HepG2 (cell line): ENCODE measurements at regions not wholly inside any gene's neighbourhood (a gene's known extent, or its start where the extent isn't known, plus 50 kb on each side); places are given as distances from the start of the nearest gene placed in this dataset.

Experiments used
- NR2F6 ChIP-seq, 2 experiments: IDR thresholded peaks; 2 replicates each; pipeline ENCODE4 v1.6.1; 2016; ENCODE audit warnings: antibody characterized with exemption in 1 of 2, mild to moderate bottlenecking in 1 of 2
- ZNF512B ChIP-seq: sonication (generic); formaldehyde crosslinking; IDR thresholded peaks from 2 replicates; pipeline ENCODE4 v1.5.1; 2020; ENCODE audit warnings: missing genetic modification reagents, mild to moderate bottlenecking, borderline replicate concordance
- TF ChIP-seq, protein P1 (sequence below): sonication (generic); formaldehyde crosslinking; IDR thresholded peaks from 2 replicates; pipeline ENCODE4 v1.4.0; 2020; ENCODE audit warnings: mild to moderate bottlenecking, missing genetic modification reagents
- TF ChIP-seq, protein P2 (sequence below): IDR thresholded peaks from 2 replicates; pipeline ENCODE4 v1.4.0; 2020; ENCODE audit warnings: mild to moderate bottlenecking, missing genetic modification reagents
- TF ChIP-seq, protein P3 (sequence below): sonication (generic); formaldehyde crosslinking; IDR thresholded peaks from 2 replicates; pipeline ENCODE4 v1.4.0; 2020; ENCODE audit warnings: mild to moderate bottlenecking, missing genetic modification reagents

GRCh38 chr11:26158251-26158650 lies 173.7 kb upstream of the ANO3 start (continued):
- TF ChIP-seq, protein P1, sequence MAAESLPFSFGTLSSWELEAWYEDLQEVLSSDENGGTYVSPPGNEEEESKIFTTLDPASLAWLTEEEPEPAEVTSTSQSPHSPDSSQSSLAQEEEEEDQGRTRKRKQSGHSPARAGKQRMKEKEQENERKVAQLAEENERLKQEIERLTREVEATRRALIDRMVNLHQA (CRISPR knock-in tag) = no peak
- TF ChIP-seq, protein P2, sequence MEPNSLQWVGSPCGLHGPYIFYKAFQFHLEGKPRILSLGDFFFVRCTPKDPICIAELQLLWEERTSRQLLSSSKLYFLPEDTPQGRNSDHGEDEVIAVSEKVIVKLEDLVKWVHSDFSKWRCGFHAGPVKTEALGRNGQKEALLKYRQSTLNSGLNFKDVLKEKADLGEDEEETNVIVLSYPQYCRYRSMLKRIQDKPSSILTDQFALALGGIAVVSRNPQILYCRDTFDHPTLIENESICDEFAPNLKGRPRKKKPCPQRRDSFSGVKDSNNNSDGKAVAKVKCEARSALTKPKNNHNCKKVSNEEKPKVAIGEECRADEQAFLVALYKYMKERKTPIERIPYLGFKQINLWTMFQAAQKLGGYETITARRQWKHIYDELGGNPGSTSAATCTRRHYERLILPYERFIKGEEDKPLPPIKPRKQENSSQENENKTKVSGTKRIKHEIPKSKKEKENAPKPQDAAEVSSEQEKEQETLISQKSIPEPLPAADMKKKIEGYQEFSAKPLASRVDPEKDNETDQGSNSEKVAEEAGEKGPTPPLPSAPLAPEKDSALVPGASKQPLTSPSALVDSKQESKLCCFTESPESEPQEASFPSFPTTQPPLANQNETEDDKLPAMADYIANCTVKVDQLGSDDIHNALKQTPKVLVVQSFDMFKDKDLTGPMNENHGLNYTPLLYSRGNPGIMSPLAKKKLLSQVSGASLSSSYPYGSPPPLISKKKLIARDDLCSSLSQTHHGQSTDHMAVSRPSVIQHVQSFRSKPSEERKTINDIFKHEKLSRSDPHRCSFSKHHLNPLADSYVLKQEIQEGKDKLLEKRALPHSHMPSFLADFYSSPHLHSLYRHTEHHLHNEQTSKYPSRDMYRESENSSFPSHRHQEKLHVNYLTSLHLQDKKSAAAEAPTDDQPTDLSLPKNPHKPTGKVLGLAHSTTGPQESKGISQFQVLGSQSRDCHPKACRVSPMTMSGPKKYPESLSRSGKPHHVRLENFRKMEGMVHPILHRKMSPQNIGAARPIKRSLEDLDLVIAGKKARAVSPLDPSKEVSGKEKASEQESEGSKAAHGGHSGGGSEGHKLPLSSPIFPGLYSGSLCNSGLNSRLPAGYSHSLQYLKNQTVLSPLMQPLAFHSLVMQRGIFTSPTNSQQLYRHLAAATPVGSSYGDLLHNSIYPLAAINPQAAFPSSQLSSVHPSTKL (CRISPR knock-in tag) = no peak
- no peak for TF ChIP-seq NR2F6 (IDR thresholded peaks at IDR 0.05)
- no peak for TF ChIP-seq NR2F6 (CRISPR knock-in tag; IDR thresholded peaks at IDR 0.05)
- TF ChIP-seq ZNF512B (CRISPR knock-in tag) = no peak
- TF ChIP-seq, protein P3, sequence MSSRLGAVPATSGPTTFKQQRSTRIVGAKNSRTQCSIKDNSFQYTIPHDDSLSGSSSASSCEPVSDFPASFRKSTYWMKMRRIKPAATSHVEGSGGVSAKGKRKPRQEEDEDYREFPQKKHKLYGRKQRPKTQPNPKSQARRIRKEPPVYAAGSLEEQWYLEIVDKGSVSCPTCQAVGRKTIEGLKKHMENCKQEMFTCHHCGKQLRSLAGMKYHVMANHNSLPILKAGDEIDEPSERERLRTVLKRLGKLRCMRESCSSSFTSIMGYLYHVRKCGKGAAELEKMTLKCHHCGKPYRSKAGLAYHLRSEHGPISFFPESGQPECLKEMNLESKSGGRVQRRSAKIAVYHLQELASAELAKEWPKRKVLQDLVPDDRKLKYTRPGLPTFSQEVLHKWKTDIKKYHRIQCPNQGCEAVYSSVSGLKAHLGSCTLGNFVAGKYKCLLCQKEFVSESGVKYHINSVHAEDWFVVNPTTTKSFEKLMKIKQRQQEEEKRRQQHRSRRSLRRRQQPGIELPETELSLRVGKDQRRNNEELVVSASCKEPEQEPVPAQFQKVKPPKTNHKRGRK (CRISPR knock-in tag) = no peak
